Endodermal cell (in vitro differentiated cells): ENCODE measurements at regions not wholly inside any gene's neighbourhood (a gene's known extent, or its start where the extent isn't known, plus 50 kb on each side); places are given as distances from the start of the nearest gene placed in this dataset.

ENCODE experiments used
- DNase-seq: peaks from one replicate; pipeline ENCODE4 v3.0.0-alpha.2; 2017
- H3K27ac ChIP-seq: 2 replicates; pipeline ENCODE4 v1.5.1; 2013; ENCODE audit warnings: mild to moderate bottlenecking, low read depth, low read length, moderate library complexity
- H3K27me3 ChIP-seq: 2 replicates; pipeline ENCODE4 v1.6.1; 2013; ENCODE audit warnings: mild to moderate bottlenecking, low read length, moderate library complexity; ENCODE audit not compliant: insufficient read depth, control insufficient read depth, poor library complexity, severe bottlenecking
- H3K36me3 ChIP-seq: 2 replicates; pipeline ENCODE4 v1.7.0; 2013; ENCODE audit warnings: mild to moderate bottlenecking, low read length, moderate library complexity; ENCODE audit not compliant: control insufficient read depth, insufficient read depth
- H3K4me1 ChIP-seq: one replicate; pipeline ENCODE4 v1.7.0; 2013; ENCODE audit warnings: low read length; ENCODE audit not compliant: control insufficient read depth, insufficient read depth
- H3K4me3 ChIP-seq: 2 replicates; pipeline ENCODE4 v1.5.1; 2013; ENCODE audit warnings: mild to moderate bottlenecking, low read length, moderate library complexity
- H3K9ac ChIP-seq: 2 replicates; pipeline ENCODE4 v1.6.1; 2013; ENCODE audit warnings: mild to moderate bottlenecking, low read length, moderate library complexity; ENCODE audit not compliant: poor library complexity, severe bottlenecking; ENCODE audit errors: extremely low read depth
- H3K9me3 ChIP-seq: 2 replicates; pipeline ENCODE4 v1.6.1; 2013; ENCODE audit warnings: mild to moderate bottlenecking, low read length, moderate library complexity; ENCODE audit not compliant: control insufficient read depth
- H3K27ac Mint-ChIP-seq: 2 replicates; pipeline ENCODE4 v1.8.0; 2020; ENCODE audit warnings: mixed read lengths
- H3K27me3 Mint-ChIP-seq: 2 replicates; pipeline ENCODE4 v1.8.0; 2021; ENCODE audit warnings: mild to moderate bottlenecking, mixed read lengths; ENCODE audit not compliant: insufficient read depth
- H3K36me3 Mint-ChIP-seq: 2 replicates; pipeline ENCODE4 v1.8.0; 2020; ENCODE audit warnings: low read depth, mixed read lengths
- H3K4me1 Mint-ChIP-seq: 2 replicates; pipeline ENCODE4 v1.8.0; 2020; ENCODE audit warnings: mixed read lengths
- H3K4me3 Mint-ChIP-seq: 2 replicates; pipeline ENCODE4 v1.8.0; 2020; ENCODE audit warnings: mild to moderate bottlenecking, moderate library complexity, mixed read lengths
- H3K9me3 Mint-ChIP-seq: 2 replicates; pipeline ENCODE4 v1.8.0; 2020; ENCODE audit warnings: mild to moderate bottlenecking, mixed read lengths
- WGBS, 2 experiments: methylation state at CpG; one replicate each; pipeline versions ENCODE4 v1.1.5 to v1.1.7; 2013; ENCODE audit warnings: missing lambda C conversion rate in 2 of 2, mixed read lengths in 1 of 2; ENCODE audit not compliant: insufficient coverage in 1 of 2, insufficient read length in 1 of 2; 5-methylcytosine and 5-hydroxymethylcytosine counted together
- TF ChIP-seq, protein P1 (sequence below): fragments of 200-600 bp; sonication (generic); conservative IDR thresholded peaks from 2 replicates; pipeline ENCODE4 v1.5.0; 2021; ENCODE audit warnings: antibody characterized with exemption, mild to moderate bottlenecking

DNA sequence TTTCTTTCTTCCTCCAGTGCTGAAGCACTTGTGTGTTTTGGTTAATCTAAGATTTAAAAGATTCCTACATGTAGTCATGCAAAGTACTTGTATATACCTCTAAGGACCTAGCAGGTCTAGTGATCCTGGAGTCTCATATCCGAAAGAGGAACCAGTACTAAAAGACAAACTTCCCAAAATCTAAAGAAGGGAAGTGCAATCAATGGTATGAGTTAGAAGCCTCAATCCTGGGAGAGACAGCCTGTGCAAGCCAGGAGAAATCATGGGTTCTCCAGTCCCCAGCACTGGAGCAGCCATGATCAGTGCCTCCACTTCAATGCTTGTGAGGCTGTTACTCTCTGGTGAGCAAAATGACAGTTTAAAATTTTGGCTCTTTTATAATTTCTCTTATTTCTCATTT lies 277.4 kb downstream of the DAD1 start:
- TF ChIP-seq, protein P1, sequence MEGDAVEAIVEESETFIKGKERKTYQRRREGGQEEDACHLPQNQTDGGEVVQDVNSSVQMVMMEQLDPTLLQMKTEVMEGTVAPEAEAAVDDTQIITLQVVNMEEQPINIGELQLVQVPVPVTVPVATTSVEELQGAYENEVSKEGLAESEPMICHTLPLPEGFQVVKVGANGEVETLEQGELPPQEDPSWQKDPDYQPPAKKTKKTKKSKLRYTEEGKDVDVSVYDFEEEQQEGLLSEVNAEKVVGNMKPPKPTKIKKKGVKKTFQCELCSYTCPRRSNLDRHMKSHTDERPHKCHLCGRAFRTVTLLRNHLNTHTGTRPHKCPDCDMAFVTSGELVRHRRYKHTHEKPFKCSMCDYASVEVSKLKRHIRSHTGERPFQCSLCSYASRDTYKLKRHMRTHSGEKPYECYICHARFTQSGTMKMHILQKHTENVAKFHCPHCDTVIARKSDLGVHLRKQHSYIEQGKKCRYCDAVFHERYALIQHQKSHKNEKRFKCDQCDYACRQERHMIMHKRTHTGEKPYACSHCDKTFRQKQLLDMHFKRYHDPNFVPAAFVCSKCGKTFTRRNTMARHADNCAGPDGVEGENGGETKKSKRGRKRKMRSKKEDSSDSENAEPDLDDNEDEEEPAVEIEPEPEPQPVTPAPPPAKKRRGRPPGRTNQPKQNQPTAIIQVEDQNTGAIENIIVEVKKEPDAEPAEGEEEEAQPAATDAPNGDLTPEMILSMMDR = no peak
- Histone ChIP-seq H3K36me3 (no peaks in the 10 kb centered on the region), H3K9ac (no peak overlapping the region), H3K9me3 (no peaks in the 10 kb centered on the region), H3K4me3 (no peak overlapping the region), H3K27me3 (no peaks in the 10 kb centered on the region), H3K27ac (no peak overlapping the region), H3K4me1 (no peaks in the 10 kb centered on the region)
- no peak for DNase-seq
- no peak overlapping the region for H3K4me3 Mint-ChIP-seq
- no peaks in the 10 kb centered on the region for H3K36me3 Mint-ChIP-seq
- H3K27me3 Mint-ChIP-seq = no peaks in the 10 kb centered on the region
- H3K27ac Mint-ChIP-seq = no peak overlapping the region
- no peaks in the 10 kb centered on the region for H3K9me3 Mint-ChIP-seq
- 100% methylated on average over 1 of the region's 1 CpG; no CpG with 5 or more reads in 1 of the 2 experiments for WGBS, 2 experiments
- no peaks in the 10 kb centered on the region for H3K4me1 Mint-ChIP-seq

DNA sequence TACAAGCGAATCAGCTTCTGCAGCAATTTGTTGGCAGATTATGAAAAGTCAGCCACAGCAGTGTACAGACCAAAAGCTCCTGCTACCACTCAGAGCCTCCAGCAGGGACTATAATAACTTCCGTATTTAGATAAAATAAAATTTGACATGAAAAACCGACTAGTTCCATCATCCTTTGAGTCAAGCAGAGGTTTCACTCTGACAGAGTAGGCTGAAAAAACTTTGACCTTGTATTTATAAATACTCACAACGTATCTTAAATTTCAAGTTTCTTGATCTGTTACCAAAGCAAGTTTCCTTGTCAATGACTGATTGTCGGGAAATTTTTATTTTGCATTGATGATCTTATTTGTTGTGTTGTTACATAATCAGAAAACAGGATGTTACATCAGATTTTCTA lies 283.4 kb downstream of the DAD1 start:
- H3K27me3 ChIP-seq = no peaks in the 10 kb centered on the region
- H3K36me3 ChIP-seq = no peaks in the 10 kb centered on the region
- TF ChIP-seq, protein P1 = no peak
- WGBS, 2 experiments = 88 to 94% methylated on average over 3 to 5 of the region's 5 CpGs
- Mint-ChIP-seq H3K9me3 (no peaks in the 10 kb centered on the region), H3K36me3 (no peaks in the 10 kb centered on the region), H3K27ac (no peak overlapping the region), H3K4me3 (no peak overlapping the region), H3K4me1 (peaks cover 5% of the 10 kb centered on the region), H3K27me3 (no peaks in the 10 kb centered on the region)
- H3K4me3 ChIP-seq = no peak overlapping the region
- no peaks in the 10 kb centered on the region for H3K9me3 ChIP-seq
- no peaks in the 10 kb centered on the region for H3K4me1 ChIP-seq
- H3K27ac ChIP-seq = no peak overlapping the region
- no peak for DNase-seq
- no peak overlapping the region for H3K9ac ChIP-seq

DNA sequence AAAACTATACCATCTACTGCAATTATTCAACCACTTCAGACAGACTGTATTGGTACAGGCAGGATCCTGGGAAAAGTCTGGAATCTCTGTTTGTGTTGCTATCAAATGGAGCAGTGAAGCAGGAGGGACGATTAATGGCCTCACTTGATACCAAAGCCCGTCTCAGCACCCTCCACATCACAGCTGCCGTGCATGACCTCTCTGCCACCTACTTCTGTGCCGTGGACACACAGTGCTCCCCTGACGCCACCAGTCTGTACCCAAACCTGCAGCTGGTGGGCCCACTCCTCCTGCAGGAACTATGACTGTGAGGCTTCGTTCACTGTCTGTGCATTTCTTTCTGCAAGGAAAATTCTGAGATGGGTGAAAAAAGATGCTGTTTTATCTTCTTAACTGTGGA lies 284.7 kb downstream of the DAD1 start:
- Mint-ChIP-seq H3K4me1 (peaks cover 5% of the 10 kb centered on the region), H3K36me3 (no peaks in the 10 kb centered on the region), H3K4me3 (no peak overlapping the region), H3K27ac (no peak overlapping the region), H3K9me3 (no peaks in the 10 kb centered on the region), H3K27me3 (no peaks in the 10 kb centered on the region)
- no peak overlapping the region for H3K4me3 ChIP-seq
- no peak overlapping the region for H3K27ac ChIP-seq
- no peaks in the 10 kb centered on the region for H3K4me1 ChIP-seq
- no peak for DNase-seq
- TF ChIP-seq, protein P1 = no peak
- WGBS, 2 experiments = 86 to 94% methylated on average over 6 of the region's 6 CpGs
- no peaks in the 10 kb centered on the region for H3K27me3 ChIP-seq
- no peaks in the 10 kb centered on the region for H3K36me3 ChIP-seq
- no peaks in the 10 kb centered on the region for H3K9me3 ChIP-seq
- H3K9ac ChIP-seq = no peak overlapping the region
